Glomerular visceral epithelial cell (primary cell): ENCODE measurements at regions not wholly inside any gene's neighbourhood (a gene's known extent, or its start where the extent isn't known, plus 50 kb on each side); places are given as distances from the start of the nearest gene placed in this dataset.
"Not testable (repeated sequence)": the region's sequence is repeated elsewhere in the genome, so short reads cannot be mapped to it uniquely, and the experiment has no call there.

Experiments
- DNase-seq: peaks from one replicate; pipeline ENCODE4 v3.0.0-alpha.2; 2016; ENCODE audit errors: extremely low spot score

- no peak for DNase-seq
Observed at GRCh38 chr3:186454881-186455703, 89.1 kb downstream of the CRYGS start.

GRCh38 chr3:186453531-186453930 is 90.6 kb downstream of the CRYGS start:
- no peak for DNase-seq

GRCh38 chr3:186452517-186452916 is 90.5 kb upstream of the DGKG start:
- DNase-seq, result peak; percentile 22

DNA sequence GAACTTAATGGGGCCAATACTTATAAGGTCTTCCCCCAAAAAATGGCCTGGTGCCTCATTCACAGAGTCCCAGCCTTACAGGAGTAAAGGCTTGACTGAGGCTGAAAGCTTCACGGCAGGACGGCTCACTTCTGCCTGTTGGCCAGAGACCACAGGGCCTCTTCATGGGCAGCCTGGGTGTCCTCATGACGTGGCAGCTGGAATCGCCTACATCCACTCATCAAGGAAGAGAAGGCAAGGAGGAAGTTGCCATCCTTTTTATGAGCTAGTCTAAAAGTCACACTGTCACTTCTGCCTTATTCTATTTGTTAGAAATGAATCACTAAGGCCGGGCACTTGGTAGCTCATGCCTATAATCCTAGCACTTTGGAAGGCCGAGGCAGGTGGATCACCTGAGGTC is 89.3 kb upstream of the DGKG start:
- DNase-seq, result no peak

DNA sequence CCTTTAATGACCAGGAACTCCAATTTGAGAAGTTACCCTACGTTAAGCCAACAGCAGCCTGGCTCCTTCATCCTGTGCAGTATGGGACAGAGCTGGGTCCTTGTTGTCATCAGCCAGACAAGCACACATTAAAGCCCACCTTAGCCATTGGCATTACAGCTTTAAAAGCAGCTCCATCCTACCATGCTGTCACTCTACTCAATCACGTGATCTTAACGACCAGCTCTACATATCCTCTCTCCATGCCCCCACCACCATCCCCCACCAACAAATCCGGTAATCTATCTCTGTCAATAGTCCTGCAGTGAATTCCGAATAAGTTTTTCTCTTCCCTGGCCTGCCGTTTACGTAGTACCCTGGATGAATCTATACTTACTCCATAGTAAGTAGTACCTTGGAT is 82.9 kb upstream of the DGKG start:
- no peak for DNase-seq

DNA sequence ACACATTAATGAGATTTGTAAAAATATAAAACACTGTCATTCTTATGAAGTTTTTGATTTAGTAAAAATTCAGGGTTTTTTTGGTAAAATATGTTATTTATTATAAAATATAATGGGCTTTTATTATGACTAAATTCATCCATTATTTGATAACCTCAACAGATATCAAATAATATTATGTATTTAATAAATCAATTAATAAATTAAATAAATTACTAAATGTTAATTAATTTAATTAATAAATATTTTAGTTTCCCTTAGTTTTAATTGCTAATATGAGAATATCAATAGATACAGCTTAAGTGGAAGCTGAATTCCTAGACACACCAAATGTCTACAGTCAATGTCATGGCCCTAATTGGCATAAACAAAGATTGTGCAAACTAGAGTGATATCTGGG is 82.3 kb upstream of the DGKG start:
- DNase-seq, result no peak

DNA sequence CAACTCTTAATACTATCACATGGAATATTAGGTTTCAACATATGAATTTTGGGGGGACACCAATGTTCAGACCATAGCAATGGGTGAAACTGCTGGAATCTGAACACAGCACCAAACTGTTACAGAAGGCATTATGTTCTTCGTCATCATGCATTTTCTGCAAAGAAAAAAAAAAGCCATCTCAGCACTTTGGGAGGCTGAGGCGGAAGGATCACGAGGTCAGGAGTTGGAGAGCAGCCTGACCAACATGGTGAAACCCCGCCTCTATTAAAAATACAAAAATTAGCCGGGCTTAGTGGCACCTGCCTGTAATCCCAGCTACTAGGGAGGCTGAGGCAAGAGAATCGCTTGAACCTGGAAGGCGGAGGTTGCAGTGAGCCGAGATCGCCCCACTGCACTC is 80.9 kb upstream of the DGKG start:
- DNase-seq, result not testable (repeated sequence)

DNA sequence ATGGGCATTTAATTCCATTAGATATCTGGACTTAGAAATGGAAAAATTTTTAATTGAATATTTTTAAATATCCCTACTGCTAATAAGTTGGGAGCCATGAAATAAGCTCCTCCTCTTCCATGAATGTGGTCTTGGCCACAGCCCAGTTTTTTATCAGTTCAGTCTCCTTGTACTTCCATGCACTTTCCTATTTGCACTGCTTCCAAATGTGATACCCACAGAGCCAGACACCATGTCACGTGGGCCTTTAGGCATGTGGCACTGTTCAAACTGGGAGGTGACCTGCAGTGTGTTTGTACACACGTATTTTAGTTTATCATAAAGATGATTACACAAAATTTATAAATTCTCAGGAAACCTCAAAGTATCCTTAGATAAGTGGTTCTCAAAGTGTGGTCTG is 80.1 kb upstream of the DGKG start:
- no peak for DNase-seq

DNA sequence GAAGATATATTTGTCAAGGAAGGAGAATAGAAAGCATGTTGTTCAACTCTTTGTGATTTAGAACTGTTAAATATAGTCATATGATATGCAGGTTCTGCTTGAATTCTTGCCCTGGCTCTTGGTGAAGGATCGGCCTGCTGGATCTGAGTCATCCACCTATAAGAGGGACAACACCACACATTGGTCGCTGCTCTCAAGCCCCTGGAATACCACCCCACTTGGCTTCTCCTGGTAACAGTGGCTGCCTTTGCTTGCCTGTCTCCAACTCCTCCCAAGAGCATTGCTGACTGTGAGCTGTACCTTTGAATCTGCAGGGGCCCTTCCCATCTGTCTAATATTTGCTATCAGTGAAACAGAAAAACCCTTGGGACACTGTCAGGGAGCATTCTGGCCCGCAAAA is 78.9 kb upstream of the DGKG start:
- DNase-seq, result no peak

DNA sequence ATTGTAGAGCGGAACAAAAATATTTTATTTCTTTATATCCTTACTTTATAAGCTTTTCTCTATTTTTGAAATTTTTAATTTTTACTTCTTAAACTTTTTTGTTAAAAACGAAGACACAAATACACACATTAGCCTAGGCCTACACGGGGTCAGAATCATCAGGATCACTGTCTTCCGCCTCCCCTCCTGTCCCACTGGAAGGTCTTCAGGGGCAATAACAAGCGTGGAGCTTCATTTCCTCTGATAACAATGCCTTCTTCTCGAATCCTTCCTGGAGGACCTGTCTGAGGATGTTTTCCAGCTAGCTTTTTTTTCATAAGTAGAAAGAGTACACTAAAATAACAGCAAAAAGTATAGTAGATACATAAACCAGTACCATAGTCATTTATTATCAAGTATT is 77.7 kb upstream of the DGKG start:
- no peak for DNase-seq

DNA sequence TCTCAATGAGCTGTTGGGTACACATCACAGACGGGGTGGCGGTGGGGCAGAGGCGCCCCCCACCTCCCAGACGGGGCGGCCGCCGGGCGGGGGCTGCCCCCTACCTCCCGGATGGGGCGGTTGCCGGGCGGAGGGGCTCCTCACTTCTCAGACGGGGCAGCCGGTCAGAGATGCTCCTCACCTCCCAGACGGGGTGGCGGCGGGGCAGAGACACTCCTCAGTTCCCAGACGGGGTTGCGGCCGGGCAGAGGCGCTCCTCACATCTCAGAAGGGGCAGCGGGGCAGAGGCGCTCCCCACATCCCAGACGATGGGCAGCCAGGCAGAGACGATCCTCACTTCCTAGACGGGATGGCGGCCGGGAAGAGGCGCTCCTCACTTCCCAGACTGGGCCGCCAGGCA is 73.3 kb upstream of the DGKG start:
- DNase-seq, result not testable (repeated sequence)

DNA sequence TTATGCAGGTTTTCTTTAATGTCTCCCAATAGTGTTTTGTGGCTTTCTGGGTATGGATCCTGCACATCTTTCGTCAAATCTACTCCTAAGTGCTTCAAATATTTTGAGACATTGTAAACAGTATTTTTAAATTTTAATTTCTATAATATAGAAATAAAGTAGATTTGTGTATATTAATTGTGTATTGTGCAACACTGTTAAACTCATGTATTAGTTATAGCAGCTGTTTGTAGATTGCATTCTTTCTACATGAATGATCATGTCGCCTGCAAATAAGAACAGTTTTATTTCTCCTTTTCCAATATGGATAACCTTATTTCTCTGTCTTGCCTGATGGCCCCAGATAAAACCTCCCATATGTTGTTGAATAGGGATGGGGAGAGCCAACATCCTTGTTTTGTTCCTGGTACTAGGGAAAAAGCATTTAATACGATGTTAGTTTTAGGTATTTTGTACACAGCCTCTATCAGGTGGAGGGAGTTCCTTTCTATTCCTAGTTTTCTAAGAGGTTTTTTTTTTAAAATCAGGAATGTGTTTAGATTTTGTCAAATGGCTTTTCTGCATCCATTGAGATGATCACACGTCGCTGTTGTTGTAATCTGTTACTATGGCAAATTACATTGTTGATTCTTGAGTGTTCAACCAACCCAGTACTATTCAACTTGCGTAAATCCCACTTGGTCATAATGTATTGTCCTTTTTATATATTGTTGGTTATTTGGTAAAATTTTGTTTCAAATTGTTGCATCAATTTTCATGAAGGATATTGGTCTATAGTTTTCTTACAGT is 71.1 kb upstream of the DGKG start:
- no peak for DNase-seq

DNA sequence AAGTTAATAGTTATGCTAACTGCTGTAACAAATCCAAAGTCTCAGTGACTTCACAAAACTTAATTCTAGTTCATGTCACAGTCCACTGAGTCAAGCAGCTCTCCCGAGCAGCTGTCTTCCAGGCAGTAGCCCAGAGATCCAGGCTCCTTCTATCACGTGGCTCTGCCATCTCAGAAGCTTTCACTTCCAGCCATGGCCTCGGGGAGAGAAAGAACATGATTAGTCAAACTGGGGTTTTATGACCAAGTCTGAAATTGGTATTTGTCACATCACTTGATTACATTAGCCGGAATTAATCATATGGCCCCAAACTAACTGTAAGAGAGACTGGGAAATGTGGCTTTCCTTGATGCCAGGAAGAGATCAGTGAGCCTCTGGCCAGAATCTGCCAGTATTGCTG is 70.2 kb upstream of the DGKG start:
- DNase-seq, result peak; percentile 13

- no peak for DNase-seq
Observed at GRCh38 chr3:186427627-186428281, 65.7 kb upstream of the DGKG start.

DNA sequence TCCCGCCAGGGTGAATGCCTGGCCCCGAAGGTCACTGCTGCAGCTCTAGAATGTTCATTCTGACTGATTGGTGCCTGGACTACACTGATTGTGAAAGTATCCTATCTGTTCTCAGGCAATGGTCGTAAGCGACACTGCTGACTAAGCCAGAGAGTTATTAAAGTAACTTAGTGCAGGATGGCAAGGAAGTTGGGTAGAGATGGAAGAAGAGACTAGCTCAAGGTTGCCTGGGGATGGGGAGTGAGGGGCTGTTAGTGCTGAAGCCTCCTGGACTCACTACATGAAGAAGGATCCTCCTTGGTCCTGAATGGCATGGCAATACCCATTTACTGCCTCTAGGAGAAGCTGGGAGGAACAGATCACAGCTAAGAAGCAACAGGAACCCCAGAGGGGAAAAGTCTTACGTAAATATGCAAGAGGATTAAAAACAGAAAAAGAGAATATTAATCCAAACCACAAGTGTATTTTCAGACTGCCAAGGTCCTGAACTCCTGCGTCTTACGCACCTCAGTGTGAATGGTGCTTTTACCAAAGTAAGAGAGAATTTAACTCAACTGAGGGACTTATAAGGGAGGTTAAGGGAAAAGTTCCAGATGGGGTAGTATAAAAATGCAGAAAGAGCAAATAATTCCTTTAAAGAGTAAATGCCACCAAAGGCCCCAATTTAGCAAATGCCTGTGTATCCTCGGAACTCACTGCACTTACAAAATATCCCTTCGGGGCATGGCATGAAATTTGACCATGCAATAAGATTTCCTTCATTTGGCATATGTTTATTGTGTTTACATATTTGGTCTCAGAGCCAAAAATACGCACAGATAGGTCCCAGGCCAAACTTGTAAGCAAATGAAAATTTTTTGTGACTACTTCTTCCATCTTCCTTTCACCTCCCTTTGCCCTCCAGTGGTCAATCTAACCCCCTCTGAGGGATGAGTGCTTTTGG is 64.0 kb upstream of the DGKG start:
- no peak for DNase-seq

GRCh38 chr3:186421946-186422345 is 59.9 kb upstream of the DGKG start:
- DNase-seq, result no peak

GRCh38 chr3:186418671-186419145 is 56.7 kb upstream of the DGKG start:
- DNase-seq, result no peak

- peak; percentile 6 for DNase-seq
Observed at GRCh38 chr3:186417791-186418190, 55.8 kb upstream of the DGKG start.

GRCh38 chr3:186414735-186415419 is 52.8 kb upstream of the DGKG start:
- no peak for DNase-seq

DNA sequence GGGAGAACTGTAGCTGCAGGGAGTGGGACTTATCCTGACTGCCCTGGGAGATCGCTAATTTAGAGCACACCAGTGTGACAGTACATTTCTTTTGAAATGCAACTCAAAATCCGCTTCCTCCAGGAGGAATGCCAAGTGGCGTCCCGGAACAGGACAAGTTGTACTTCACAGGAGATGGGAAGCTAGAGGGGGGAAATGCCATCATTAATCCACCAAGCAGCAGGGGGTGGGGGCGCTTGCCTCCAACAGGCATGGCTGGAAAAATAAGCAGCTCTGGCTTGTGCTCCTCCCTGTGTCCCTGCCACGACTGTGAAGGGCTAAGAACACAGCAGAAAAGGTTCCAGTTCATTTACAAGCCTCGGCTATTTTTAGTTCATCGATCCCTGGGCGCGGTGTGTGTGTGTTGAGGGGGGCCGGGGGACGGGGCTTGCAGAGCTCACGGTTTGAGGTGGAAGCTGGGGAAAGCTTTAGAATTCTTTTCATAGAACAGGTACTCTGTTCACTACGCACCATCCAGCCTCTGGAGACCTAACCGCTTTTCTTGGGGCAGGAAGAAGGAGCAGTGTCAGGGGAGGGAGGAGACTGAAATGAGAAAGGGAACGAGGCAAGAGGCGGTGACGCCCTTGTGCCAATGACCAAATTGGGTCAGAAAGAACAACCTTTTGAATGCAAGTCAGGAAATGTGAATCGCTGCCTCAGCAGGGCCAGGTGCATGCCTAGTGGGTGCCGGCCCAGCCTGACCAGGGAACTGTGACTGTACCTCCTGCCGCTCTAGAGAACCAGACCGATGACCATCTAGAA is 51.8 kb upstream of the DGKG start:
- DNase-seq, result no peak
